WTC11 (cell line): ENCODE measurements at regions not wholly inside any gene's neighbourhood (a gene's known extent, or its start where the extent isn't known, plus 50 kb on each side); places are given as distances from the start of the nearest gene placed in this dataset.

Source experiments
- CTCF ChIP-seq: fragments of 200-600 bp; IDR thresholded peaks from 2 replicates; pipeline ENCODE4 v1.8.0; 2022; ENCODE audit warnings: antibody characterized with exemption
- NFYB ChIP-seq: sonication (generic); formaldehyde crosslinking; conservative IDR thresholded peaks from 2 replicates; pipeline ENCODE4 v1.8.0; 2022; ENCODE audit warnings: low read depth, missing genetic modification reagents
- SP1 ChIP-seq: sonication (generic); formaldehyde crosslinking; conservative IDR thresholded peaks from 2 replicates; pipeline ENCODE4 v1.8.1; 2022; ENCODE audit warnings: missing genetic modification reagents
- USF2 ChIP-seq: sonication (generic); formaldehyde crosslinking; IDR thresholded peaks from 2 replicates; pipeline ENCODE4 v1.8.1; 2023; ENCODE audit warnings: mild to moderate bottlenecking, missing genetic modification reagents, moderate library complexity
- TF ChIP-seq, protein P1 (sequence below): sonication (generic); formaldehyde crosslinking; IDR thresholded peaks from 2 replicates; pipeline ENCODE4 v1.8.0; 2023; ENCODE audit warnings: missing genetic modification reagents

- TF ChIP-seq CTCF (no peak), SP1 (CRISPR knock-in tag) (no peak), NFYB (no peak), USF2 (CRISPR knock-in tag) (no peak)
- TF ChIP-seq, protein P1, sequence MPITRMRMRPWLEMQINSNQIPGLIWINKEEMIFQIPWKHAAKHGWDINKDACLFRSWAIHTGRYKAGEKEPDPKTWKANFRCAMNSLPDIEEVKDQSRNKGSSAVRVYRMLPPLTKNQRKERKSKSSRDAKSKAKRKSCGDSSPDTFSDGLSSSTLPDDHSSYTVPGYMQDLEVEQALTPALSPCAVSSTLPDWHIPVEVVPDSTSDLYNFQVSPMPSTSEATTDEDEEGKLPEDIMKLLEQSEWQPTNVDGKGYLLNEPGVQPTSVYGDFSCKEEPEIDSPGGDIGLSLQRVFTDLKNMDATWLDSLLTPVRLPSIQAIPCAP (CRISPR knock-in tag): no peak
Measured at GRCh38 chr3:132218817-132219755, 98.1 kb upstream of the ACP3 start.
